HG02885 (cell line): ENCODE measurements at regions not wholly inside any gene's neighbourhood (a gene's known extent, or its start where the extent isn't known, plus 50 kb on each side); places are given as distances from the start of the nearest gene placed in this dataset.

Source experiments
- ATAC-seq: cut with Tn5 transposase; IDR thresholded peaks from one replicate; pipeline ENCODE4 v1.9.1; 2021; ENCODE audit warnings: mild to moderate bottlenecking; ENCODE audit not compliant: unreplicated experiment, poor library complexity

DNA sequence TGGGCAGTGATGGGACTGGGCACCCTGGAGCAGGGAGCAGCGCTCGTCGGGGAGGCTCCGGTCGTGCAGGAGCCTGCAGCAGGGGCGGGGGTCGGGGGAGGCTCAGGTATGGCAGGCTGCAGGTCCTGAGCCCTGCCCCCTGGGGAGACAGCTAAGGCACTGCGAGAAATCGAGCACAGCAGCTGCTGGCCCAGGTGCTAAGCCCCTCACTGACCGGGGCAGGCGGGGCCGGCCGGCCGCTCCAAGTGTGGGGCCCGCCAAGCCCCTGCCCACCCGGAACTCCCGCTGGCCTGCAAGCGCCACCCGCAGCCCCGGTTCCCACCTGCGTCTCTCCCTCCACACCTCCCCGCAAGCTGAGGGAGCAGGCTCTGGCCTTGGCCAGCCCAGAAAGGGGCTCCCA lies 326.8 kb upstream of the TMTC1 start:
- ATAC-seq: no peak

DNA sequence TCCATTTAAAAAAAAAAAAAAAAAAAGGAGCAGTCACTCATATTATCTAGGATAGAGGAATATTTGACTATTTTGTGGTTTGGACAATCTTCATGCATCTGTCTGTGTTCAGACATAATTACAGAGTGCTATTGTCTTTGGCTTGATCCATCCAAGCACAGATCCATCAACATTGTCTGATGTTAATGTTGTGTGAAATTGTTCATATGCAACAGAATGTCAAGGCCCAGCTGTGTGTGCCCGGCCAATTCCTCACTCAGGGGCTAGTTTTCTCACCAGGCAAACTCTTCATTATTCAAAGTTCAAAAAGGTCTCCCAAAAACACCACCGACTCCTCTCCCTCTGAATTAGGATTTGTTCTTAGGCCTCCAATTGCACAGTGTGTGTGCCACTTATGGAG lies 324.9 kb upstream of the TMTC1 start:
- ATAC-seq: no peak

DNA sequence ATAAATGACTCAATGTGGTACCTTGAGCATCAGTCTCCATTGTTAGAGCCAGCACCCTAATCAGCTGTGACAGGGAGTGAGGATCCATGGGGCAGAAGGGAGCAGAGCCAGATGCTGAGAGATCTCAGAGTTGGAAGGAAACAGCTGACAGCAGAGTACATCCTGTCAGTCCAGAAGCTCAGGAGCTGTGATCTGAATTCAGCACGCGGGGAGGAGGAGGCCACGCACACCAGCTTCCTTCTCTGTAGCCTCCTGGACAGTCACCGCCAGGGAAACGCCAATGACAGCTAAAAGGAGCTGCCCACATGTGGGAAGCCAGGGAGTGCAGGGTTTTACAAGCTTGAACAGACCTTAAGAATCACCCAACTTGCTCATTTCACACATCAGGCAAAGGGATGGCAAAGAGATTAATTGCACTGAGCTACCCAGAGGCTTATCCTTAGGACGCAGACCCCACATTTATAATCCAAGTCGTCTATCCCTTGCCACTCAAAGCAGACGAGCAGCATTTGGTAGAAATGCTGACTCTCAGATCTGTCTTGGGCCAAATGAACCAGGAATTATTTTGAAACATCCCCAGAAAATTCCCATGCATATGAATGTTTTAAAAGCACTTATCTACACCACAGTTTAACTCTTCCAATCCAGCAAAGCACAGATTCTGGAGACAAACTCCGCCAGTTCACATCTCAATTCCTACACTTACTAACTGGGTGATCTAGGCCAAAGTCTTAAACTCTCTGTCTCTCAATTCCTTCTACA lies 322.6 kb upstream of the TMTC1 start:
- no peak for ATAC-seq

DNA sequence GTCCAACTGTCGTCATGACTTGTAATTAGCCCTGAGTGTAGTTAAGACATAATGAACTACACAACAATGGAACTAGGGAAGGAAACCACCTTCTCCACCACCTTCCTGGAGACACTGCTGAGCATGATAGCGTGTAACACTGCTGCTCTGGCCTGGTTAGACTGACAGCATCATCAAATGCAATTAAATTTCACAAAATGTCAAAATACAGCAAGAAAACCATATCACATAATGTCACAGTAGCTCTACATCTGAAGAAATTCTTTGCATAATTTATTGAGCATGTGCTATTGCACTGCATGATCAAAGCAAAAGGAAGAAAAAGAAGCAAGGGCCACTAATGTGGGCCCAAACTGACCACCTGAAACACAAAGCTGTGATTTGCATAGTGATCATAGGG lies 321.8 kb upstream of the TMTC1 start:
- no peak for ATAC-seq

DNA sequence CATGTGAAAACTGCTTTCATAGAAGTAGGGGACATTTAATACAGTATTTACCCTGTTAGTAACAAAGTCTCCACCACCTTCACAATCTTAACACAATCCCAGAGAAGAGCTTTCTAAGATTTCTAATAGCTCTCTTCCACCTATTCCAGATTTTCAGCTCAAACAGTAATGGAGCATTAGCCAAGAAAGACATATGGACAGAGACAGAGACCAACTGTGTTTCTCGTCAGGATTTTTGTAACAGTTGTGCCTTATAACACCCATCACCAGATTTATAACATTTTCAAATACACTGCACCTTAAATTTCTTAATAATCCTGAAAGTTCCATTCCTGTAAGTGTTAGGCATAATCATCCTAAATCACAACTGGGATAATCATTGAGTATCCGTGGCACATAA lies 321.2 kb upstream of the TMTC1 start:
- ATAC-seq: no peak

DNA sequence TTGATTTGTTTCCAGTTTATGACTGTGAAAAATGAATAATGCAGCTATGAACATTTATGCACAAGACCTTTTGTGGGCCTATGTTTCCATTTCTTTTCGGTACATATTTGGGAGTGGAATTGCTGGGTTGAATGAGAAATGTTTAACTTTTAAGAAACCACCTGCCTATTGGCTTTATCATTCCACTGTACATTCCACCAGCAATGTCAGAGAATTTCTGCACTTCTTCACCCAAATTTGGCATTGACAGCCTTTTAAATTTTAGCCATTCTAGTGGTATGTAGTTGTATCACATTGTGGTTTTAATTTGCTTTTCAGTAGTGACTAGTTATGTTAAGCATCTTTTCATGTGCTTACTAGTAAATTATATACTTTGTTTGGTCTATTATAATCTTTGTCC lies 317.0 kb upstream of the TMTC1 start:
- no peak for ATAC-seq

DNA sequence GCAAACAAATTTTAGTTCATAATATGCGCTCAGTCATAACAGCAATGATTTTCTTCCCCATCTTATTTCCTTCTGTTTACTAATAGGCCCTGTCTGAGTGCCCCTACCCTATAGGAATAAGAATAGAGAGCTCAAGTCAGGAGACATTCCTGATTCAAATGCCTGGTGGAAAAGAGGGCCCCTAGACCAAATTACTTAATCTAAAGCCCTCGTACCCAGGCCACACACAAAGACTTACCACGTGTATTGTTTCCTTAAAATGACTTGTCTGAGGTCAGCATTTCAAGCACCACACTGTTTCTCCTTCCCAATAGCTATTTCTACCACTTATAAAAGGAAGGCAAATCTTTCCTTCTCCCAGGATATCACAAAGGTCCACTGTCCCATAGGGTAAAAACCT lies 314.9 kb upstream of the TMTC1 start:
- no peak for ATAC-seq

DNA sequence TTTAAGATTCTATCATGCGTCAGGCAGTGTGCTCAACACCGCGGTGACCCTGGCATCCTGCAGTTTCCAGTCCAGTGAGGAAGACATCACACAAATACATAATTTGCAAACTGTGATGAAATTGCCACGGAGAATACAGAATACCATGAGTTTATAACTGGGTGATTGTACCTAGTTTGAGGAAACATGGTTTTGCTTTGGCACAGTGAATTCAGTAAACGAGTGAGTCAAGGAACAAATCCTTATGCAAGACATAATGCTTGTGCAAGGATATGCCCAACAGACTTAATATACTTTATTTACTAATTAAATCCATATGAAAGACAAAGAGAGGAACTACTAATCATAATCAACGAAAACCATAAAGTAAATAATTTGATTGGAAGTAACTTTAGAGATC lies 311.8 kb upstream of the TMTC1 start:
- no peak for ATAC-seq

DNA sequence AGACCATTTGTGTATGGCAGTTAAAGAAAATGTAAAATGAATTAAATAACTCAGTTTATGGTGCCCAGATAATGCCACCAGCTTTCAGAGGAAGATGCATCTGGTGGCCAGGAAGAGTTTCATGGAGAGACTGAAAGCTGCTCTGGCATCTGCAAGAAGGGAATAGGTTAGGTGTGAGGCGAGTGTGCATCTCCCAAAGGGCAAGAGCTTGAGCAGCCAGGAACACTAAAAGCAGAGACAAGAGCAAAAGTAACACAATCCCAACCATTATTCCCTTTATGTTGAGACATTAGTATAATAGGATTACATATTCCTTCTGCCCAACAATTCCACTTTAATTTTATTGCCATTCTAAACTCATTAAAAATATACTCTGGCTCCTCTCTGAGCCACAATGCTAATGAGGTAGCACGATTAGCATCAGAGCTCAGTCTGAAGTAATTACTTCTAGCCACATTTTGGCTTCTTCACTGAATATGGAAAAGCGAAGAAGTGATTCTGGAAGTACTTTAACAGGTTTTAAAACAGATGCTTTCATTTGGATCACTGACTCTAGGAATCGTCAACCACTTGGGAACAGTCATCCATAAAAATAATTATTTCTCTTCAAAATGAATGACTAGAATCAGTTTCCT lies 309.4 kb upstream of the TMTC1 start:
- ATAC-seq: no peak

DNA sequence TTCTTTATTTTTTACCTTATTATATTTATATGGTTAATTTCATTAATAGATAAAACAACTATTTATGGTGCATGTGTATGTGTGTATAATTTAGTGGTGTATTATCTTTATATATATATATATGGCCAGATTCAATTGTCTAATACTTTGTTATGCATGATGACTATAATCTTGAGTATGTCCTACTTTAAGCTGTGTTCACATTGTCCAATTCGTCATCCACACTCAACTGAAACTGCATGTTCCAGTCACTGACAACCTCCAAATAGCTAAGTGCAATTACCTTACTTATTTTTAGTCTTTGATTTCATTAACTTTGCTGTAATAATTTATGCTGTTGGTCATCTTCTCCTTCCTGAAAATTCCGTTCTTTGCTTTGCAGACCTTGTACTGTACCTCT lies 306.5 kb upstream of the TMTC1 start:
- no peak for ATAC-seq

DNA sequence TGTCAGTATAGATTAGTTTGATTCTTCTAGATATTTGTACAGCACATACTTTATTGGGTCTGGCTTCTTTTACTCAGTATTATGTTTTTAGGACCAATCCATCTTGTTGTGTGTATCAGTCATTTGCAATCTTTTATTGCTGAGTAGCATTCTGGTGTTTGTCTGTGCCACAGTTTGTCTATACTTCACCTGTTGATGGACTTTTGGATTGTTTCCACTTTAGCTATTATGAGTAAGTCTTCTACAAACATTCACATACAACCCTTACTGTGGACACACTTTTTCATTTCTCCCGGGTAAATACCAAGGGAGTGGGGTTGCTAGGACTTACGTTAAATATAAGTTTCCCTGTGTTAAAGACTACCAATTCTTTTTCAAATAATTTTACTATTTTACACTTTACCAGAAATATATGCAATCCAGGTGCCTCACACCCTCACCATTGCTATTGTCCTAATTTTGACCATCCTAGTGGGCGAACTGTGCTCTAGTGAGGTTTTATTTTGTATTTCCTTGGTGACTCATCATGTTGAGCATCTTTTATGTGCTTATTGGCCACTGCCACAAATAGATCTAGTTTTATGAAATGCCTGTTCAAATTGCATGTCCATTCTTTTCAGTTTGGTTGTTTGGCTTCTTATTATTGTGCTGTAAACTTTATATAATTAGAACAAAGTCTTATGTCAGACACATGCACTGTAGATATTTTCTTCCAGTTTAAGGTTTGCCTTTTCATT lies 304.7 kb upstream of the TMTC1 start:
- ATAC-seq: no peak

DNA sequence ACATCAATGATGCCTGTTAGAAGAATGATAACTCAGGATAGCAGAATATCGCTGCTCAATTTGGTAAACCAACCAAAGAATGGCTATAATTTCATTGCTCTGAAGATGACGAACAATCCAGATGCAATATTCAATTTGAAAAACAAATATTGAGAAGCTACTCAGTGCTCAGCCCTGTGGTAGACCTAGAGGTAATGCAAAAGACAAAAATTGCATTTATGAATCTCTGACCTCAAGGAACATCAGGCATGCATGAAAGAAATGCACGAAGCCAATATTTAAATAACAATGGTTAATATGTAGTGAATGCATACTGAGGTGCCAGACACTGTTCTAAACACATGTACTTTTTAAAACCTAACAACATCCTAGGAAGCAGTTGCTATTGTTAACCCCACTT lies 298.6 kb upstream of the TMTC1 start:
- ATAC-seq: no peak

DNA sequence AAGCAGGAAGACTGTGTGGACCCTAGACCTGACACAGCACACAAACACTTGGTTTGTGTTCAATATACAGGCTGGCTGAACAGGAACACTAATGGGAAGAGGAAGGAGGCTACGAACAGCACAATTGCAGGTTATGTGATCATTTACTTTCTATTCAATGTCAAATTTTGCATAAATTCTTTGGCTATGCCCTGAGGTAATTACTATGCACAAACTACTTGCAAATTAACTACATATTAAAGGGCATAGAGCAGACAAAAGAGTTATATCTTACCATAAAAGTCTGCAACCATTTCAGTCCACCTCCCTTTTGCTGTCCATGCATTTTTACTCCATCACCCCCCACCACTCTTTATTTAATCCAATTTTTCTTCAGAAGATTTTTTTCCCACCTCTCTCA lies 291.2 kb upstream of the TMTC1 start:
- no peak for ATAC-seq

DNA sequence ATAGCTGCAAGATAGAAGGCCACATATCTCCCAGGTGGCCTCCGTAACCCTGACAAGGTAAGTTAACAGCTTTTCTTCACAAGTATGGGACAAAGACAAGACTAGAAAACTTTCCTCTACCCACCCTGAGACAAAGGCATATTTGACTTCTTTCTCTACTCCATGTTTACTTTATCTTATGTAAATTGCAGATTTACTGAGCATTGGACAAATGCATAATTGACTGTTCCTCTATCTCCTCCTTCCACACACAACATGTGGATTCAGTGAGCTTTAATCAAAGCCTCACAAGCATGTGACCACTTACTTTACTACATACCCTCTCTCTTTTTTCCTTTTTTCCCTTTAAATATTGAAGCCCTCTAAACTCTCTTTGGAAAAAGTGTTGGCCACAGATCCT lies 289.1 kb upstream of the TMTC1 start:
- no peak for ATAC-seq

DNA sequence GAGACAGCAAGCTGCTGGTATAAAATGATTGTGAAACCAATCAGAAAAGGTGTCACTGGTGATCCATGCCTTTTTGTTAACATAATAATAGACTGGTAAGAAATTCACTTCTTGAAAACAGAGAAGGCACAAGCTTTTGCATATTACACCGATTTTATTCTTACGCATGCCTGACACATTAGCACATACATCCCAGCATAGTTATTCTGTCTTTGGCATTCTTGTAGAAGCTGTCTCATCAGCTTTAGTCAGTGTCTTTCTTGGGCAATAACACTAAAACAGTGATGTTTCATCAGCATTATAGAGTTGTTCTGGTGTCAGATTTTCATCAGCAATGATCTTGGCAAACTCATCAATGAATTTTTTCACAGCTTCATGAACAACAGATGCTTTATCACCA lies 283.4 kb upstream of the TMTC1 start:
- no peak for ATAC-seq

DNA sequence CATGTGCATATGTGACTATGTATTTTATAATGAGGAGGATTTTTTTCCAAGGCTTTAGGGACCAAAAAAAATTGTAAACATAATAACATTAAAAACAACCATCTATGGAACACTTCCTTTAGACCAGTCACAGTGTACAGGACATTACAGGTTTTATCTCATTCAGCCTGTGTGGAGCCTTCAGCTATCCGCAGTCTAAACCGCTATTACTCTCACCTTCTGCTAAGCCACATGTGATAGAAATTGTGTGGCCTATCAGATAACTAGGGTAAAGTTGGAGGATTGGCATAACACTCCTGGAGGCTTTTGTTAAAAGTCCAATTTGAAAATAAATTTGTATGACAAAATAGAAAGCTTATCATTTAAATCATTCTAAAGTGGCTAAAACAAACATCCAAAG lies 281.2 kb upstream of the TMTC1 start:
- ATAC-seq: no peak

DNA sequence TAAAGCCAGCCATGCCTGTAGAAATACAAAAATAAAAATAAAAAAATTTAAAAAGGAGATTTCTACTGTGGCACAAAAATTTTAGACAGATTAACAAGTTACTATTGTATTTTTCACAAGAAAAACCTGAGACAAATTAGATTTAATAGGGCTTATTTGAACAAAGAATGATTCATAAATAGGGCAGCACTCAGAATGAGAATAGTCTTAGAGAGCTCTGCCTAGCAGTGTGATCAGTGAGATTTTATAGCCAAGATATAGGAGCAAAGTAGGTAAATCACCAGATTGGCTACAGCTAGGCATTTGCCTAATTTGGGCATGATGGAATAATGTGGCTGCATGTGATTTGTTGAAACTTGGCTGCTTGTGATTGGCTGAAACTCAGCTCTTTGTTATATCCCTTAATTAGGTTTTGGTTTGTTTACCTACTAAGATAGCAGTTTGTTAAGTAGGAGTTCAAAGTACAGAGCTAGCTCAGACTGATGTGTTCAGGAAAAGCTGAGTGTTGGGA lies 279.7 kb upstream of the TMTC1 start:
- ATAC-seq: no peak

DNA sequence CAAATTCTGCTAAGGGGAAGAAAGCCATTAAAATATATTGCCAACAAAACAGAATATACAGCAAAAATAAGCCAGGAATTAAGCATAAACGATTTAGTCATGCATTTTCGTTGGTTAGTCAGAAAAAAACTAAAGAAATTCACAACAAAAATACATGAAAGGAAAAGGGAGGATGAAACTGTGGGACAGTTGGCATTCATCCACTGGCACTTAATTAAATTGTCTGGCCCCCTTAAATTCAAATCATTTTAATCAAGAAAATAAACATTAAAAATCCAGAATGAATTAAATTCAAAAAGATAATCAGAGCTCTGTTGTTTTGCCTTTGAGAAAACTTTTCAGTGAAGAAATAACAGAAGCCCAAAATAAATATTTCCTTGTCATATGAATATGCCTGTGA lies 264.6 kb upstream of the TMTC1 start:
- no peak for ATAC-seq

DNA sequence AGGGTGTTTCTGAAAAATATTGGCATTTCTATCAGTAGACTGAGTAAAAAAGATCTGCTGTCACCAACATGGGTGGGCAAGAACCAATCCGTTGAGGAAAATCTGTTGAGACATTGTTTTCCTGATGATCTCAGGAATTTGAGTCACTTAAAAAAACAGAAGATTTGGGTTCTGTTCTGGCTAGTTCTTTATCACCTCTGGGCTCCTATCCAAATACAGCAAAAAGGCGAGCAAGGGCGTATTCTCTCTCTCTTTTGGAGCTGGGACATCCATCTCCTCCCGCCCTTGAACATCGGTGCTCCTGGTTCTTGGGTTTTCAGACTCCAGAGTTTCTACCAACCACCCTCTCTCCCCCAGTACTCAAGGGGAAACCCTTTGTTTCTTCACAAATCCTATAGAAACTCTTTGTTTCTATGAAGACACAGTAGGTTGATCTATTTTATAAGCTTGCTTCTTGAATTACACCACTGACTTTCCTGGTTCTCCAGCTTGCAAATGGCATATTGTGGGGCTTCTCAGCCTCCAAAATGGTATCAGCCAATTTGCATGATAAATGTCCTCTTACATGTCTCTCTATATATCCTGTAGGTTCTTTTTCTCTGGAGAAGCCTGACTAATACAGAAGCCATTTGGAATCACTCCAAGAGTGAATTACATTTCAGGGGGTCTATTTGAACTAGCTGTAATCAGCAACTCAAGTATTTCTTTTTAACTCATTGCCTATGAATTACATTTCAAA lies 263.9 kb upstream of the TMTC1 start:
- no peak for ATAC-seq

DNA sequence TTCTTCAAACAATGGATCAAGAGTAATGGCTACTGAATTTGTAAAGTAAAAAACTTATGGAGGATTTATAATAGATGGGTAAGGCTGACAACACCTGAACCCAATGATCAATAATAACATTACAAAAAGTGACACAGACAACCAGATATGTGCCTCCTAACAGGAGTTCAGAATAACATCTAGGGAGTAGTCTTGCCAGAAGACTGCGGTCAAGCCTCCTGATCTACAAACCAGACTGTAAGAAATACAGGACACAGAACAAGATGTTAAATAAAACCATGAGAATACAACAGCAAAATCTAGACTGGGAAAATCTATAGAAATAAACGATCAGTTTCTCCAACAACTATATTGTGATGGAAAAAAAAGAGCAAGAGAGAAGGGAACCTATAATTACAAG lies 262.6 kb upstream of the TMTC1 start:
- no peak for ATAC-seq

DNA sequence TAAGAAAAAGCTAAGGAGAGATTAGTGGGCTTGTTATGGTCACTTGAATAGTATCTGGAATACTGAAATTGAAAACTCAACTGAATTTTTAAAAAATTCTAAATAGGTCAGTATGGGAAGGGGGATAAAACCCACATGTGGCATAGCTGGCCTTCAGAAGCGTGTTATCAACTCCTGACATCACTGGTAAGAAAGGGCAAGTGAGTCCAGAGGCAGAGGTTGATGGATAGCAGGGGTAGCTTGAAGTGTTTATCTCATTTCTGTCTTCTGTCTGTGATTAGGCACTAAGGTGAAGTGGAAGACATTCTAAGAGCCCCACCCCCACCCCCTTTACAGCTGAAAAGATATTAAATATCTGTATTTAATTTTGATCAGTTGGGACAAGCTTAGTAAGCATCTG lies 261.4 kb upstream of the TMTC1 start:
- no peak for ATAC-seq
